ENCODE measurements at regions not wholly inside any gene's neighbourhood (a gene's known extent, or its start where the extent isn't known, plus 50 kb on each side); places are given as distances from the start of the nearest gene placed in this dataset.

- TF ChIP-seq TP53 (CRISPR knock-in tag; IDR thresholded peaks at IDR 0.05) (no peak), USF1 (CRISPR knock-in tag; IDR thresholded peaks at IDR 0.05) (no peak), JUN (CRISPR knock-in tag; IDR thresholded peaks at IDR 0.05) (no peak), SMAD4 (CRISPR knock-in tag; IDR thresholded peaks at IDR 0.05) (no peak), TEAD4 (CRISPR knock-in tag; IDR thresholded peaks at IDR 0.05) (no peak), MYBL2 (CRISPR knock-in tag; IDR thresholded peaks at IDR 0.05) (no peak)
- TF ChIP-seq, protein P1, sequence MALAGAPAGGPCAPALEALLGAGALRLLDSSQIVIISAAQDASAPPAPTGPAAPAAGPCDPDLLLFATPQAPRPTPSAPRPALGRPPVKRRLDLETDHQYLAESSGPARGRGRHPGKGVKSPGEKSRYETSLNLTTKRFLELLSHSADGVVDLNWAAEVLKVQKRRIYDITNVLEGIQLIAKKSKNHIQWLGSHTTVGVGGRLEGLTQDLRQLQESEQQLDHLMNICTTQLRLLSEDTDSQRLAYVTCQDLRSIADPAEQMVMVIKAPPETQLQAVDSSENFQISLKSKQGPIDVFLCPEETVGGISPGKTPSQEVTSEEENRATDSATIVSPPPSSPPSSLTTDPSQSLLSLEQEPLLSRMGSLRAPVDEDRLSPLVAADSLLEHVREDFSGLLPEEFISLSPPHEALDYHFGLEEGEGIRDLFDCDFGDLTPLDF (CRISPR knock-in tag; IDR thresholded peaks at IDR 0.05) = no peak
- TF ChIP-seq, protein P2, sequence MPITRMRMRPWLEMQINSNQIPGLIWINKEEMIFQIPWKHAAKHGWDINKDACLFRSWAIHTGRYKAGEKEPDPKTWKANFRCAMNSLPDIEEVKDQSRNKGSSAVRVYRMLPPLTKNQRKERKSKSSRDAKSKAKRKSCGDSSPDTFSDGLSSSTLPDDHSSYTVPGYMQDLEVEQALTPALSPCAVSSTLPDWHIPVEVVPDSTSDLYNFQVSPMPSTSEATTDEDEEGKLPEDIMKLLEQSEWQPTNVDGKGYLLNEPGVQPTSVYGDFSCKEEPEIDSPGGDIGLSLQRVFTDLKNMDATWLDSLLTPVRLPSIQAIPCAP (CRISPR knock-in tag; IDR thresholded peaks at IDR 0.05) = no peak
- TF ChIP-seq, protein P3, sequence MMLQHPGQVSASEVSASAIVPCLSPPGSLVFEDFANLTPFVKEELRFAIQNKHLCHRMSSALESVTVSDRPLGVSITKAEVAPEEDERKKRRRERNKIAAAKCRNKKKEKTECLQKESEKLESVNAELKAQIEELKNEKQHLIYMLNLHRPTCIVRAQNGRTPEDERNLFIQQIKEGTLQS (CRISPR knock-in tag; conservative IDR thresholded peaks at IDR 0.05) = no peak
- TF ChIP-seq, protein P4, sequence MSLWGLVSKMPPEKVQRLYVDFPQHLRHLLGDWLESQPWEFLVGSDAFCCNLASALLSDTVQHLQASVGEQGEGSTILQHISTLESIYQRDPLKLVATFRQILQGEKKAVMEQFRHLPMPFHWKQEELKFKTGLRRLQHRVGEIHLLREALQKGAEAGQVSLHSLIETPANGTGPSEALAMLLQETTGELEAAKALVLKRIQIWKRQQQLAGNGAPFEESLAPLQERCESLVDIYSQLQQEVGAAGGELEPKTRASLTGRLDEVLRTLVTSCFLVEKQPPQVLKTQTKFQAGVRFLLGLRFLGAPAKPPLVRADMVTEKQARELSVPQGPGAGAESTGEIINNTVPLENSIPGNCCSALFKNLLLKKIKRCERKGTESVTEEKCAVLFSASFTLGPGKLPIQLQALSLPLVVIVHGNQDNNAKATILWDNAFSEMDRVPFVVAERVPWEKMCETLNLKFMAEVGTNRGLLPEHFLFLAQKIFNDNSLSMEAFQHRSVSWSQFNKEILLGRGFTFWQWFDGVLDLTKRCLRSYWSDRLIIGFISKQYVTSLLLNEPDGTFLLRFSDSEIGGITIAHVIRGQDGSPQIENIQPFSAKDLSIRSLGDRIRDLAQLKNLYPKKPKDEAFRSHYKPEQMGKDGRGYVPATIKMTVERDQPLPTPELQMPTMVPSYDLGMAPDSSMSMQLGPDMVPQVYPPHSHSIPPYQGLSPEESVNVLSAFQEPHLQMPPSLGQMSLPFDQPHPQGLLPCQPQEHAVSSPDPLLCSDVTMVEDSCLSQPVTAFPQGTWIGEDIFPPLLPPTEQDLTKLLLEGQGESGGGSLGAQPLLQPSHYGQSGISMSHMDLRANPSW (CRISPR knock-in tag; conservative IDR thresholded peaks at IDR 0.05; ENCODE audit: low read depth) = no peak
- CTCF ChIA-PET = no interaction called here
- DNase-seq (ENCODE audit: low spot score) = no peak
- Mint-ChIP-seq H3K4me1 (no peaks in the 10 kb centered on the region), H3K27me3 (ENCODE audit: low read depth) (no peaks in the 10 kb centered on the region), H3K27ac (no peak overlapping the region), H3K9me3 (peaks cover under 1% of the 10 kb centered on the region; the same call in 1 of the 2 replicates), H3K36me3 (no peaks in the 10 kb centered on the region), H3K4me3 (no peak overlapping the region)
- ATAC-seq = no peak
- POLR2A ChIA-PET = no interaction called here
These were observed 616.2 kb downstream of the ANKRD50 start for GRCh38 chr4:124096290-124096689.

- no peaks in the 10 kb centered on the region for H3K4me1 Mint-ChIP-seq
- ATAC-seq = no peak
- no peaks in the 10 kb centered on the region for H3K27me3 Mint-ChIP-seq (ENCODE audit: low read depth)
- H3K36me3 Mint-ChIP-seq = no peaks in the 10 kb centered on the region; the same call in 1 of the 2 replicates
- no peak for DNase-seq (ENCODE audit: low spot score)
- peaks cover 9% of the 10 kb centered on the region for H3K9me3 Mint-ChIP-seq
- TF ChIP-seq, protein P5, sequence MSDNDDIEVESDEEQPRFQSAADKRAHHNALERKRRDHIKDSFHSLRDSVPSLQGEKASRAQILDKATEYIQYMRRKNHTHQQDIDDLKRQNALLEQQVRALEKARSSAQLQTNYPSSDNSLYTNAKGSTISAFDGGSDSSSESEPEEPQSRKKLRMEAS (CRISPR knock-in tag; IDR thresholded peaks at IDR 0.05) = no peak
- TF ChIP-seq GRHL2 (CRISPR knock-in tag; IDR thresholded peaks at IDR 0.05; ENCODE audit: insufficient replicate concordance, severe bottlenecking) (no peak), ZNF121 (CRISPR knock-in tag; IDR thresholded peaks at IDR 0.05) (no peak), EMX1 (CRISPR knock-in tag; IDR thresholded peaks at IDR 0.05) (no peak), MYBL2 (CRISPR knock-in tag; IDR thresholded peaks at IDR 0.05) (no peak), ZNF232 (CRISPR knock-in tag; IDR thresholded peaks at IDR 0.05) (no peak), ZMAT4 (CRISPR knock-in tag; IDR thresholded peaks at IDR 0.05) (no peak)
- no peak overlapping the region for H3K27ac Mint-ChIP-seq
- ChIA-PET CTCF (no interaction called here), POLR2A (no interaction called here)
- H3K4me3 Mint-ChIP-seq = no peak overlapping the region
These were observed 615.1 kb downstream of the ANKRD50 start for GRCh38 chr4:124097447-124097846.

- TF ChIP-seq ZNF423 (CRISPR knock-in tag; IDR thresholded peaks at IDR 0.05) (no peak), PRDM15 (CRISPR knock-in tag; IDR thresholded peaks at IDR 0.05) (no peak), HMGA2 (CRISPR knock-in tag; IDR thresholded peaks at IDR 0.05) (no peak), JUN (CRISPR knock-in tag; IDR thresholded peaks at IDR 0.05) (no peak), ZNF263 (CRISPR knock-in tag; IDR thresholded peaks at IDR 0.05; ENCODE audit: low read depth) (no peak)
- TF ChIP-seq, protein P6, sequence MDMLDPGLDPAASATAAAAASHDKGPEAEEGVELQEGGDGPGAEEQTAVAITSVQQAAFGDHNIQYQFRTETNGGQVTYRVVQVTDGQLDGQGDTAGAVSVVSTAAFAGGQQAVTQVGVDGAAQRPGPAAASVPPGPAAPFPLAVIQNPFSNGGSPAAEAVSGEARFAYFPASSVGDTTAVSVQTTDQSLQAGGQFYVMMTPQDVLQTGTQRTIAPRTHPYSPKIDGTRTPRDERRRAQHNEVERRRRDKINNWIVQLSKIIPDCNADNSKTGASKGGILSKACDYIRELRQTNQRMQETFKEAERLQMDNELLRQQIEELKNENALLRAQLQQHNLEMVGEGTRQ (CRISPR knock-in tag; IDR thresholded peaks at IDR 0.05) = no peak
- Mint-ChIP-seq H3K27ac (no peak overlapping the region), H3K36me3 (no peaks in the 10 kb centered on the region; the same call in 1 of the 2 replicates), H3K4me3 (no peak overlapping the region), H3K27me3 (ENCODE audit: low read depth) (no peaks in the 10 kb centered on the region), H3K4me1 (no peaks in the 10 kb centered on the region), H3K9me3 (peaks cover 30% of the 10 kb centered on the region)
- POLR2A ChIA-PET = no interaction called here
- DNase-seq (ENCODE audit: low spot score) (no peak), ATAC-seq (no peak)
- CTCF ChIA-PET = interaction anchor here (1.6 kb wide), 1 partner anchor 331 kb away, joined by 4 read pairs; no protein-coding TSS in a partner anchor
These were observed 608.4 kb downstream of the ANKRD50 start for GRCh38 chr4:124104101-124104500.

All from WTC11 (cell line).